Right lobe of liver (tissue), 4 donors: ENCODE measurements at regions not wholly inside any gene's neighbourhood (a gene's known extent, or its start where the extent isn't known, plus 50 kb on each side); places are given as distances from the start of the nearest gene placed in this dataset.

ENCODE experiments used
- POLR2A ChIP-seq: fragments of 450-650 bp; IDR thresholded peaks from one replicate; pipeline ENCODE4 v1.6.1; 2017; ENCODE audit warnings: antibody characterized with exemption, mild to moderate bottlenecking
- TF ChIP-seq, protein P1 (sequence below), 4 donors: fragments of 200-600 bp in 3 of 4; fragments of 450-650 bp in 1 of 4; IDR thresholded peaks; one replicate each; pipeline versions ENCODE4 v1.5.1 to v1.8.0; 2016 to 2022; ENCODE audit warnings: antibody characterized with exemption in 4 of 4, mild to moderate bottlenecking in 2 of 4
- donor health status: DM: no; HTN: no; CAD: no.
- donor health status: DM: no; HTN: no; CAD: no.
- donor health status: DM: no; HTN: yes; CAD: no.

DNA sequence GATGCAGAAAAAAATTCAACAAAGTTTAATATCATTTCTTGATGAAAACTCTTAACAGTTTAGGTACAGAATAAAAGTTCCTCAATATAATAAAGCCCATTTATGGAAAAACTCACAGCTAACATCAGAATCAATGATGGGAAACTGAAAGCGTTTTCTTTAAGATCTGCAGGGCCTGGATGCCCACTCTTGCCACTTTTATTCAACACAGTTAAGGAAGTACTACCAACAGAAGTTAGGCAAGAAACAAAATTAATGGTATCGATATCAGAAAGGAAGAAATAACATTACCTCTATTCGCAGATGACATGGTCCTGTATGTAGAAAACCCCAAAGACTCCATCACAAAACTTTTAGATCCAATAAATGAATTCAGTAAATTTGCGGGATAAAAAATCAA lies 542.4 kb upstream of the RGMB start:
- TF ChIP-seq, protein P1, sequence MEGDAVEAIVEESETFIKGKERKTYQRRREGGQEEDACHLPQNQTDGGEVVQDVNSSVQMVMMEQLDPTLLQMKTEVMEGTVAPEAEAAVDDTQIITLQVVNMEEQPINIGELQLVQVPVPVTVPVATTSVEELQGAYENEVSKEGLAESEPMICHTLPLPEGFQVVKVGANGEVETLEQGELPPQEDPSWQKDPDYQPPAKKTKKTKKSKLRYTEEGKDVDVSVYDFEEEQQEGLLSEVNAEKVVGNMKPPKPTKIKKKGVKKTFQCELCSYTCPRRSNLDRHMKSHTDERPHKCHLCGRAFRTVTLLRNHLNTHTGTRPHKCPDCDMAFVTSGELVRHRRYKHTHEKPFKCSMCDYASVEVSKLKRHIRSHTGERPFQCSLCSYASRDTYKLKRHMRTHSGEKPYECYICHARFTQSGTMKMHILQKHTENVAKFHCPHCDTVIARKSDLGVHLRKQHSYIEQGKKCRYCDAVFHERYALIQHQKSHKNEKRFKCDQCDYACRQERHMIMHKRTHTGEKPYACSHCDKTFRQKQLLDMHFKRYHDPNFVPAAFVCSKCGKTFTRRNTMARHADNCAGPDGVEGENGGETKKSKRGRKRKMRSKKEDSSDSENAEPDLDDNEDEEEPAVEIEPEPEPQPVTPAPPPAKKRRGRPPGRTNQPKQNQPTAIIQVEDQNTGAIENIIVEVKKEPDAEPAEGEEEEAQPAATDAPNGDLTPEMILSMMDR (IDR thresholded peaks at IDR 0.05) = no peak
- TF ChIP-seq POLR2A = no peak
